Tibial nerve (tissue), 4 donors: ENCODE measurements at regions not wholly inside any gene's neighbourhood (a gene's known extent, or its start where the extent isn't known, plus 50 kb on each side); places are given as distances from the start of the nearest gene placed in this dataset.

Experiments
- EP300 ChIP-seq, 2 donors: sonication (generic); formaldehyde crosslinking; IDR thresholded peaks; one replicate each; pipeline ENCODE4 v1.6.1; 2017; ENCODE audit warnings: antibody characterized with exemption in 2 of 2, mild to moderate bottlenecking in 1 of 2
- POLR2A ChIP-seq, 2 donors: fragments of 450-650 bp; IDR thresholded peaks; one replicate each; pipeline ENCODE4 v1.6.1; 2017; ENCODE audit warnings: antibody characterized with exemption in 2 of 2, mild to moderate bottlenecking in 2 of 2, moderate library complexity in 2 of 2
- TF ChIP-seq, protein P1 (sequence below), 5 experiments: fragments of 200-600 bp in 3 of 5; fragments of 450-650 bp in 2 of 5; sonication (generic) in 3 of 5; IDR thresholded peaks; one replicate each; pipeline ENCODE4 v1.5.1; 2016 to 2019; ENCODE audit warnings: antibody characterized with exemption in 5 of 5, mild to moderate bottlenecking in 3 of 5, moderate library complexity in 2 of 5

DNA sequence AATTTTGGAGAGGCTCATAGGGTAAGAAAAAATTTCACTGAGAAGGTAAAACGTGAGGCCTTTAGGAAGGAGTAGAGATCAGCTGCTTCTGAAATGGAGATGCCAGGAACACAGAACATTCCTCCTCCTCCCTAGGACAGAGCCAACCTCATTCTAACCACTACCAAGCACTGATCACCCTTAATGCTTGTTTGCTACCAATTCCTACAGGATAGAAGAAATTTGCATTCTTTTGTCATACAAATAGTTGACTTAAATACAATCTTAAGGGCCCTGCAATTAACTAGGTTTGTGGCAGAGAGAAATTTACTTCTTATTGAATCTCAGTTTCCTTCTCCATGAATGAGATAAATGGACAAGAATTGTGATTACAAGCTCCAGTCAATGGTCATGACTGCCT, 780.2 kb upstream of the WWC1 start:
- TF ChIP-seq EP300 (IDR thresholded peaks at IDR 0.05) (no peak), POLR2A (IDR thresholded peaks at IDR 0.05) (no peak)
- TF ChIP-seq, protein P1, sequence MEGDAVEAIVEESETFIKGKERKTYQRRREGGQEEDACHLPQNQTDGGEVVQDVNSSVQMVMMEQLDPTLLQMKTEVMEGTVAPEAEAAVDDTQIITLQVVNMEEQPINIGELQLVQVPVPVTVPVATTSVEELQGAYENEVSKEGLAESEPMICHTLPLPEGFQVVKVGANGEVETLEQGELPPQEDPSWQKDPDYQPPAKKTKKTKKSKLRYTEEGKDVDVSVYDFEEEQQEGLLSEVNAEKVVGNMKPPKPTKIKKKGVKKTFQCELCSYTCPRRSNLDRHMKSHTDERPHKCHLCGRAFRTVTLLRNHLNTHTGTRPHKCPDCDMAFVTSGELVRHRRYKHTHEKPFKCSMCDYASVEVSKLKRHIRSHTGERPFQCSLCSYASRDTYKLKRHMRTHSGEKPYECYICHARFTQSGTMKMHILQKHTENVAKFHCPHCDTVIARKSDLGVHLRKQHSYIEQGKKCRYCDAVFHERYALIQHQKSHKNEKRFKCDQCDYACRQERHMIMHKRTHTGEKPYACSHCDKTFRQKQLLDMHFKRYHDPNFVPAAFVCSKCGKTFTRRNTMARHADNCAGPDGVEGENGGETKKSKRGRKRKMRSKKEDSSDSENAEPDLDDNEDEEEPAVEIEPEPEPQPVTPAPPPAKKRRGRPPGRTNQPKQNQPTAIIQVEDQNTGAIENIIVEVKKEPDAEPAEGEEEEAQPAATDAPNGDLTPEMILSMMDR (IDR thresholded peaks at IDR 0.05), result no peak
